ENCODE measurements at regions not wholly inside any gene's neighbourhood (a gene's known extent, or its start where the extent isn't known, plus 50 kb on each side); places are given as distances from the start of the nearest gene placed in this dataset.

GRCh38 chr15:63448266-63448665, 56.1 kb upstream of the USP3 start:
- TF ChIP-seq CTCF (IDR thresholded peaks at IDR 0.05) (no peak), POLR2A (IDR thresholded peaks at IDR 0.05) (no peak), EP300 (IDR thresholded peaks at IDR 0.05) (no peak)

All from stomach (tissue), 4 donors.